Gastroesophageal sphincter (tissue), 3 donors: ENCODE measurements at regions not wholly inside any gene's neighbourhood (a gene's known extent, or its start where the extent isn't known, plus 50 kb on each side); places are given as distances from the start of the nearest gene placed in this dataset.

Experiments used
- POLR2A ChIP-seq, 2 donors: fragments of 450-650 bp; IDR thresholded peaks; one replicate each; pipeline ENCODE4 v1.6.1; 2017; ENCODE audit warnings: antibody characterized with exemption in 2 of 2, mild to moderate bottlenecking in 2 of 2, moderate library complexity in 1 of 2
- TF ChIP-seq, protein P1 (sequence below), 4 experiments: fragments of 200-600 bp in 2 of 4; fragments of 450-650 bp in 2 of 4; sonication (generic) in 1 of 4; IDR thresholded peaks; one replicate each; pipeline ENCODE4 v1.5.1; 2017 to 2019; ENCODE audit warnings: antibody characterized with exemption in 4 of 4, mild to moderate bottlenecking in 2 of 4, moderate library complexity in 2 of 4

DNA sequence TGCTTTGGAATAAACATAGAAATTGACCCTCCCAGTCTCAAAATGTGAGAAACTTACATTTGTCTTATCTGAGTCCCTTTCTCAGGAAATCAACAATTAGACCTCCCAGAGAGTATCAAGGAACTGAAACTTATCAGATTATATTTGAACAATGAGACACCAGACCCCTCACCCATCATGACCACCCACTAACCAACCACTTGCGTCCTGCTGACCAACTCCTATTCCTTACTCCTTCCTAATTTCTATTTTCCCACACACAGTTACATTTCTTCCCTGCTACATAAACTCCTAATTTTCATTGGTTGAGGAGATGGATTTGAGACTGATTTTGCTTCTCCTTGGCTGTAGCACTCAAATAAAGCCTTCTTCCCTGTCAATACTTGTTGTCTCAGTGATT is 97.9 kb downstream of the TPBG start:
- TF ChIP-seq, protein P1, sequence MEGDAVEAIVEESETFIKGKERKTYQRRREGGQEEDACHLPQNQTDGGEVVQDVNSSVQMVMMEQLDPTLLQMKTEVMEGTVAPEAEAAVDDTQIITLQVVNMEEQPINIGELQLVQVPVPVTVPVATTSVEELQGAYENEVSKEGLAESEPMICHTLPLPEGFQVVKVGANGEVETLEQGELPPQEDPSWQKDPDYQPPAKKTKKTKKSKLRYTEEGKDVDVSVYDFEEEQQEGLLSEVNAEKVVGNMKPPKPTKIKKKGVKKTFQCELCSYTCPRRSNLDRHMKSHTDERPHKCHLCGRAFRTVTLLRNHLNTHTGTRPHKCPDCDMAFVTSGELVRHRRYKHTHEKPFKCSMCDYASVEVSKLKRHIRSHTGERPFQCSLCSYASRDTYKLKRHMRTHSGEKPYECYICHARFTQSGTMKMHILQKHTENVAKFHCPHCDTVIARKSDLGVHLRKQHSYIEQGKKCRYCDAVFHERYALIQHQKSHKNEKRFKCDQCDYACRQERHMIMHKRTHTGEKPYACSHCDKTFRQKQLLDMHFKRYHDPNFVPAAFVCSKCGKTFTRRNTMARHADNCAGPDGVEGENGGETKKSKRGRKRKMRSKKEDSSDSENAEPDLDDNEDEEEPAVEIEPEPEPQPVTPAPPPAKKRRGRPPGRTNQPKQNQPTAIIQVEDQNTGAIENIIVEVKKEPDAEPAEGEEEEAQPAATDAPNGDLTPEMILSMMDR (IDR thresholded peaks at IDR 0.05), result no peak
- no peak for TF ChIP-seq POLR2A (IDR thresholded peaks at IDR 0.05)
